Motor neuron (in vitro differentiated cells): ENCODE measurements at regions not wholly inside any gene's neighbourhood (a gene's known extent, or its start where the extent isn't known, plus 50 kb on each side); places are given as distances from the start of the nearest gene placed in this dataset.
A peak's percentile ranks its signal among the peaks of the same experiment; 100 is the strongest.
"Not testable (repeated sequence)": the region's sequence is repeated elsewhere in the genome, so short reads cannot be mapped to it uniquely, and the experiment has no call there.

Experiments
- ATAC-seq, 8 experiments: fragments of 200-7000 bp; cut with Tn5 transposase; replicated peaks in 6 of 8; 2 replicates each; pipeline ENCODE4 v1.8.0; 2021; ENCODE audit warnings: mild to moderate bottlenecking in 8 of 8, moderate library complexity in 8 of 8
- H3K27ac ChIP-seq, 2 donors: fragments of 250-450 bp; sonication (Bioruptor Pico); 2 replicates each; pipeline ENCODE4 v1.9.0; 2021; ENCODE audit warnings: antibody characterized with exemption in 2 of 2, mild to moderate bottlenecking in 2 of 2, moderate library complexity in 1 of 2
- H3K4me1 ChIP-seq, 2 donors: fragments of 250-450 bp; sonication (Bioruptor Pico); replicated peaks in 1 of 2; 2 replicates each; pipeline ENCODE4 v1.6.1; 2021; ENCODE audit warnings: antibody characterized with exemption in 2 of 2, mild to moderate bottlenecking in 2 of 2, moderate library complexity in 1 of 2
- H3K4me3 ChIP-seq, 5 donors: fragments of 250-450 bp; sonication (Bioruptor Pico); 2 replicates each; pipeline ENCODE4 v1.9.0; 2021; ENCODE audit warnings: antibody characterized with exemption in 5 of 5, mild to moderate bottlenecking in 5 of 5, moderate library complexity in 4 of 5
- WGBS, 10 experiments: fragments of 450-650 bp; shearing (Covaris generic); methylation state at CpG; one replicate each; pipeline ENCODE4 v1.0.0; 2022; 5-methylcytosine and 5-hydroxymethylcytosine counted together
- in situ Hi-C, 9 experiments: fragments of 400-800 bp; cut with MboI; loops; one replicate each; pipeline ENCODE4 v1.15.0; 2021; ENCODE audit warnings: low sequenced_read_pairs in 9 of 9, low pct_unique_long_range_greater_than_20kb in 2 of 9; ENCODE audit not compliant: unreplicated experiment in 9 of 9

GRCh38 chrX:28408017-28408723 lies 179.1 kb upstream of the IL1RAPL1 start:
- no peak overlapping the region for H3K27ac ChIP-seq
- in situ Hi-C loops, result no loop called here
- no peak for ATAC-seq
- no peaks in the 10 kb centered on the region for H3K4me1 ChIP-seq
- no peak overlapping the region for H3K4me3 ChIP-seq

- Histone ChIP-seq H3K4me1 (no peaks in the 10 kb centered on the region), H3K4me3 (no peak overlapping the region), H3K27ac (no peak overlapping the region)
- in situ Hi-C loops, result no loop called here
- WGBS, 10 experiments, result 0 to 69% methylated on average over 1 to 2 of the region's 2 CpGs; no CpG with 5 or more reads in 8 of the 10 experiments
- ATAC-seq, result peak in 2 of 8 experiments; percentile 32 to 64
These were observed 188.9 kb upstream of the IL1RAPL1 start for GRCh38 chrX:28398342-28398741.

DNA sequence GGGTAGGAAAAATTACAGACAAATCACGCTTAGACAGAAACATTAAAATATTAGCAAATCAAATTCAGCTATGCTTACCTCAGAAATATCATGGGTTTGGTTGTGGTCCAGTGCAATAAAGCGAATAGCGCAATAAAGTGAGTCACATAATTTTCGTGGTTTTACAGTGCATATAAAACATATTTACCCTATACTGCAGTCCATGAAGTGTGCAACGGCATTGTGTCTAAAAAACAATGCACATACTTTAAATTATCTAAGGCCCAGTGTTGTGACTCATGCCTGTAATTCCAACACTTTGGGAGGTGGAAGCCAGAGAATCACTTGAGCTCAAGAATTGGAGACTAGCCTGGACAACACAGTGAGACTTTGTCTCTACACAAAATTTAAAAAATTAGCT lies 195.7 kb upstream of the IL1RAPL1 start:
- in situ Hi-C loops, result no loop called here
- 36 to 100% (median 71%) methylated on average over 1 to 5 of the region's 5 CpGs; no CpG with 5 or more reads in 4 of the 10 experiments for whole genome bisulfite sequencing, 10 experiments
- H3K27ac ChIP-seq, result no peak overlapping the region

DNA sequence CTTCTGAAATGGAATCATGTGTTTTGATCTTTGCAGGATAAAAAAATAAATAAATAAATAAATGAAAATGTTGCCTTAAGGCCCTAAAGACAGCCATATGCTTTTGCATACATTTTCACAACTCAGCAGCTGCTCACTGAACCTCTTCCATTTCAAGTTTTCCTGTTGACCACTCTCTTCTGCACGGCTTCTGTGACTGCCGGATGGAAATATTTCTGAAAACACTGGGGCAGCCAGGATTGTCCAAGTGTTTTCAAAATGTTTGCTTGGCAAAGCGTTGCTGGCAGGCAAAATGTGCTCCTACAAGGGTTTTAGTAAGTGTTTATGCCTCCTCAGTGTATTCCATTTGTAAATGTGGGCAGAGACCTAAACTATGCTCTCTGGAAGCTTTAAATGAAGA lies 208.1 kb upstream of the IL1RAPL1 start:
- no peak overlapping the region for H3K4me3 ChIP-seq
- in situ Hi-C loops, result no loop called here
- H3K4me1 ChIP-seq, result no peaks in the 10 kb centered on the region
- no peak for ATAC-seq
- H3K27ac ChIP-seq, result no peak overlapping the region
- 0 to 100% (median 48%) methylated on average over 1 to 2 of the region's 3 CpGs; no CpG with 5 or more reads in 6 of the 10 experiments for WGBS, 10 experiments

More for the DNA sequence above, 195.7 kb upstream of the IL1RAPL1 start:
- ATAC-seq, result no peak
- Histone ChIP-seq H3K4me1 (no peaks in the 10 kb centered on the region), H3K4me3 (no peak overlapping the region)

DNA sequence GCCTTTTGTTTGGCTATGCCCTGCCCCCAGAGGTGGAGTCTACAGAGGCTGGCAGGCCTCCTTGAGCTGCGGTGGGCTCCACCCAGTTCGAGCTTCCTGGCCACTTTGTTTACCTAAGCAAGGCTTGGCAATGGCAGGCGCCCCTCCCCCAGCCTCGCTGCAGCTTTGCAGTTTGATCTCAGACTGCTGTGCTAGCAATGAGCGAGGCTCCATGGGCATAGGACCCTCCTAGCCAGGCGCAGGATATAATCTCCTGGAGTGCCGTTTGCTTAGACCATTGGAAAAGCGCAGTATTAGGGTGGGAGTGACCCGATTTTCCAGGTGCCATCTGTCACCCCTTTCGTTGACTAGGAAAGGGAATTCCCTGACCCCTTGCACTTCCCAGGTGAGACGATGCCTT lies 219.6 kb upstream of the IL1RAPL1 start:
- 20 to 100% (median 60%) methylated on average over 1 to 2 of the region's 11 CpGs; no CpG with 5 or more reads in 7 of the 10 experiments for WGBS, 10 experiments
- H3K4me1 ChIP-seq, in situ Hi-C loops, H3K4me3 ChIP-seq, ATAC-seq, H3K27ac ChIP-seq: not testable (repeated sequence)

- Histone ChIP-seq H3K4me1 (no peaks in the 10 kb centered on the region), H3K4me3 (no peak overlapping the region), H3K27ac (no peak overlapping the region)
- WGBS, 10 experiments, result 0 to 100% (median 47%) methylated on average over 1 to 3 of the region's 3 CpGs; no CpG with 5 or more reads in 2 of the 10 experiments
- no peak for ATAC-seq
- in situ Hi-C loops, result no loop called here
These were observed 235.4 kb upstream of the IL1RAPL1 start for GRCh38 chrX:28351801-28352200.

DNA sequence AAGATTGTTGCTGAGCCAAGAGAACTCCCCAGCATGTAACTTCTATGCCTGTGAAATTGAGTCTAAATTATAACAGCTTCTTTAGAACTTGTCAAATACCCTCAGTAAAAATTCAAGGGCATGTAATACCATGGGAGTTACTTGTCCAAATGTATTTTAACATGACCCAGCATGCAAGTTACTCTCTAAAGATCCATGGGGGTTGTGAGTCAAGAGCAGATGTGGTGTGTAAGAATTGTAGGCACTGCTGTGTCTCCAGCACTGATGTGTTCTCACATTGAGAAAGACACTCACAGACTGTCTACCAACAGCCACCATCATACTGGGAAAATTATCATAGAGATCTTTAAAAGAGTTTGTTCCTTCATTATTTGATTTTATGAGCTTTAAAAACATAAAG lies 237.4 kb upstream of the IL1RAPL1 start:
- no peak for ATAC-seq
- no peaks in the 10 kb centered on the region for H3K4me1 ChIP-seq
- in situ Hi-C loops, result no loop called here

GRCh38 chrX:28347476-28347875 lies 239.8 kb upstream of the IL1RAPL1 start:
- in situ Hi-C loops, result no loop called here
- no peak for ATAC-seq

More for the DNA sequence above, 237.4 kb upstream of the IL1RAPL1 start:
- Histone ChIP-seq H3K4me3 (no peak overlapping the region), H3K27ac (no peak overlapping the region)

DNA sequence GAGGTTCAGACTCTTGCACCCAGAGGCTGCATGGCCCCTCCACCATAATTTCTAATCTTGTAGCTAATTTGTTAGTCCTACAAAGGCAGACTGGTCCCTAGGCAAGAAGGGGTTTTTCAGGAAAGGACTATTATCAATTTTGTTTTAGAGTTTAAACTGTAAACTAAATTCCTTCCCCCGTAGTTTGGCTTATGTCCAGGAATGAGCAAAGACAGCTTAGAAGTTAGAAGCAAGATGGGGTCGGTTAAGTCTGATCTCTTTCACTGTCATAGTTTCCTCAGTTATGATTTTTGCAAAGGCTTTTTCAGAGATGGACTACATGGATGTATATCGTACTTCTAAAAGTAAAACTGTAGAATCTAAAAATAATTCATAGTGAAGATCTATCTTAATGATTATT lies 258.1 kb upstream of the IL1RAPL1 start:
- 0 to 92% (median 5%) methylated on average over 2 to 3 of the region's 3 CpGs; no CpG with 5 or more reads in 5 of the 10 experiments for WGBS, 10 experiments
- Histone ChIP-seq H3K4me1 (no peaks in the 10 kb centered on the region), H3K4me3 (no peak overlapping the region), H3K27ac (no peak overlapping the region)
- in situ Hi-C loops, result no loop called here
- no peak for ATAC-seq

More at GRCh38 chrX:28347476-28347875, 239.8 kb upstream of the IL1RAPL1 start:
- Histone ChIP-seq H3K27ac (no peak overlapping the region), H3K4me1 (no peaks in the 10 kb centered on the region), H3K4me3 (no peak overlapping the region)
- WGBS, 10 experiments, result 8 to 93% (median 40%) methylated on average over 1 to 2 of the region's 4 CpGs; no CpG with 5 or more reads in 5 of the 10 experiments

DNA sequence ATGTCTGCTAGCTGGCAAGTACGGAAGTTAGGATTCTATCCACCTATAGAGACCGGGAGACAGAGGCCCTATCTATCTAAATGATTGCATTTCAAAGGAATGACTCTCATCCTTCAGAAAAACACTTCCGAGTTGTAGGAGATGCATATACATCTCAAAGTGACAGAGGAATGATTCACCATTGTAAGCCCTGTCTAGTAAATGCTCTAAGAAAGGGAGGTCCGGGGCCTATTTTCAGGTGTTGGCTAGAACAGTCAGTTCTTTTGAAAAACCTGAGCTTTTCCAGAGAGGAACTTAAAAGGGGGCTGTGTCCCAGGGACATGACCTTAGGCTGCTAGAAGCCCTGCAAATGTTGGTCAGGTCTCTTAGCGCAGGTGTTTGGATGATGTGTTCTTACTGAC lies 262.9 kb upstream of the IL1RAPL1 start:
- no peak overlapping the region for H3K27ac ChIP-seq
- H3K4me3 ChIP-seq, result no peak overlapping the region
- H3K4me1 ChIP-seq, result no peaks in the 10 kb centered on the region
- WGBS, 10 experiments, result 0 to 22% (median 10%) methylated on average over 1 to 5 of the region's 5 CpGs; no CpG with 5 or more reads in 6 of the 10 experiments
- in situ Hi-C loops, result no loop called here
- no peak for ATAC-seq

DNA sequence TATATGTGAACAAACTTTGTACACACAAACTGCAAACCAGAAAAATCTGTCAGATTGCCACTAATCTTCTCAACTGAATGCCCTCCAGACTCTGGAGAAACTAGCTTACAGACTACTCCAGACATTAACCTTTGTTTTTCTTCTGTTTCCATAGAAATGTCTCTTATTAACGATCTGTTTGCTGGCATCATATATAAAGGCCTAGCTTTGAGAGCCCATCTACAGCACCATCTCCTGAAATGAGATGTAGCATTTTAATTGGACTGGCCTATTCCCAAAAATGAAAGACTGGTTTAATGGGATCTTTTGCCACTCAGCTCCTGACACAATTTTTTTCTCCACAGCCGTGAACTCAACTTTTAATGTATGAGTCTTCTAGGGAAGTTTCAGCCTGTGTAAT lies 266.0 kb upstream of the IL1RAPL1 start:
- in situ Hi-C loops, result no loop called here
- H3K4me3 ChIP-seq, result no peak overlapping the region
- no peak for ATAC-seq
- no peaks in the 10 kb centered on the region for H3K4me1 ChIP-seq
- WGBS, 10 experiments, result 0 to 49% methylated on average over 1 to 2 of the region's 2 CpGs; no CpG with 5 or more reads in 8 of the 10 experiments
- H3K27ac ChIP-seq, result no peak overlapping the region

GRCh38 chrX:28312965-28313364 lies 274.3 kb upstream of the IL1RAPL1 start:
- no peak for ATAC-seq
- no peak overlapping the region for H3K4me3 ChIP-seq
- in situ Hi-C loops, result no loop called here
- WGBS, 10 experiments, result 0 to 83% (median 43%) methylated on average over 1 to 3 of the region's 3 CpGs; no CpG with 5 or more reads in 5 of the 10 experiments
- H3K4me1 ChIP-seq, result no peaks in the 10 kb centered on the region
- H3K27ac ChIP-seq, result no peak overlapping the region

DNA sequence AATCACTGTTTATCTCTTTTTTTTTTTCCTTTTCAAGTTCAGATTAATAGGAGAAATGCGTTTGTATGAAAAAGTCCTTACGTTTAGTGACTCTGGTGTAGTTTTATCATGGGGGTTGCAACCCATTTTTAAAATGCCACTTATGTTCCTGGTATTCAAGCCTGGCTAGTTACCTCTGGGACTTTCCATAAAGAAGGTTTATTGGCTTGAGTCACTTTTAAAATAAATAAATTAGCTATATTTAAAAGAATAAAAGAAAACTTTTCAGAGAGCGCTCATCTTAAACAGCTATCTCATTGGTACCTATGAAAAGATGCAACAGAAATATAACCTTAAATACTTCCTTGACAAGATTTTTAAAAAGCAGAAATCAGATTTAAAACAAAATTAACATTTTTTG lies 275.0 kb upstream of the IL1RAPL1 start:
- Histone ChIP-seq H3K27ac (no peak overlapping the region), H3K4me1 (no peaks in the 10 kb centered on the region), H3K4me3 (no peak overlapping the region)
- no peak for ATAC-seq
- 8 to 100% (median 60%) methylated on average over 1 to 3 of the region's 3 CpGs; no CpG with 5 or more reads in 1 of the 10 experiments for WGBS, 10 experiments
- in situ Hi-C loops, result no loop called here

GRCh38 chrX:28311466-28311865 lies 275.8 kb upstream of the IL1RAPL1 start:
- H3K4me1 ChIP-seq, result no peaks in the 10 kb centered on the region
- WGBS, 10 experiments, result 0 to 100% (median 58%) methylated on average over 1 to 2 of the region's 3 CpGs; no CpG with 5 or more reads in 6 of the 10 experiments
- in situ Hi-C loops, result no loop called here
- ATAC-seq, result no peak
- H3K4me3 ChIP-seq, result no peak overlapping the region
- no peak overlapping the region for H3K27ac ChIP-seq
